ENCODE measurements at regions not wholly inside any gene's neighbourhood (a gene's known extent, or its start where the extent isn't known, plus 50 kb on each side); places are given as distances from the start of the nearest gene placed in this dataset.

- no peaks in the 10 kb centered on the region for H3F3A ChIP-seq (replicated peaks; ENCODE audit: low read depth)
- 0 out of 3 replicates have a peak overlapping the region, but pooled peaks have one; percentile 24 for H3K4me3 Mint-ChIP-seq
- peaks cover 4% of the 10 kb centered on the region; the same call in 1 of the 2 replicates for H3K9me2 ChIP-seq (ENCODE audit: insufficient read depth)
- H3K79me2 ChIP-seq (replicated peaks; ENCODE audit: insufficient read depth), result no peaks in the 10 kb centered on the region
- H3K4me2 ChIP-seq, result no peak overlapping the region
- no peak overlapping the region for H2AFZ ChIP-seq
- TF ChIP-seq EZH2 (IDR thresholded peaks at IDR 0.05; ENCODE audit: low read depth, unreplicated experiment), result no peak
- TF ChIP-seq POLR2AphosphoS5 (IDR thresholded peaks at IDR 0.05; ENCODE audit: low read depth), result no peak
- no peak for TF ChIP-seq ZNF331 (CRISPR knock-in tag; IDR thresholded peaks at IDR 0.05; ENCODE audit: low read depth)
- TF ChIP-seq CREB1 (CRISPR knock-in tag; IDR thresholded peaks at IDR 0.05; ENCODE audit: low read depth), result peak; percentile 68
- no peak for TF ChIP-seq EZH2phosphoT487 (IDR thresholded peaks at IDR 0.05; ENCODE audit: unreplicated experiment)
- no peak for TF ChIP-seq JUNB (IDR thresholded peaks at IDR 0.05; ENCODE audit: unreplicated experiment)
- TF ChIP-seq STAT1 (IDR thresholded peaks at IDR 0.05; ENCODE audit: unreplicated experiment), result no peak
- peak; percentile 80 for TF ChIP-seq NANOG (IDR thresholded peaks at IDR 0.05; ENCODE audit: borderline replicate concordance)
- peak; percentile 37; the same call in 1 of the 2 replicates for TF ChIP-seq ZNF462 (CRISPR knock-in tag; IDR thresholded peaks at IDR 0.05)
- TF ChIP-seq, protein P1, sequence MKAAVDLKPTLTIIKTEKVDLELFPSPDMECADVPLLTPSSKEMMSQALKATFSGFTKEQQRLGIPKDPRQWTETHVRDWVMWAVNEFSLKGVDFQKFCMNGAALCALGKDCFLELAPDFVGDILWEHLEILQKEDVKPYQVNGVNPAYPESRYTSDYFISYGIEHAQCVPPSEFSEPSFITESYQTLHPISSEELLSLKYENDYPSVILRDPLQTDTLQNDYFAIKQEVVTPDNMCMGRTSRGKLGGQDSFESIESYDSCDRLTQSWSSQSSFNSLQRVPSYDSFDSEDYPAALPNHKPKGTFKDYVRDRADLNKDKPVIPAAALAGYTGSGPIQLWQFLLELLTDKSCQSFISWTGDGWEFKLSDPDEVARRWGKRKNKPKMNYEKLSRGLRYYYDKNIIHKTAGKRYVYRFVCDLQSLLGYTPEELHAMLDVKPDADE (IDR thresholded peaks at IDR 0.05), result 0 out of 2 replicates have a peak, but pooled peaks have one; percentile 22
- TF ChIP-seq CTCF (conservative IDR thresholded peaks at IDR 0.05; ENCODE audit: low read depth in 2 of 2), result no peak
- no peak for TF ChIP-seq ZNF114 (CRISPR knock-in tag; IDR thresholded peaks at IDR 0.05)
- TF ChIP-seq REST (IDR thresholded peaks at IDR 0.05; ENCODE audit: unreplicated experiment), result no peak
- ATAC-seq, result peak; percentile 97
- H3K36me3 Mint-ChIP-seq (ENCODE audit: low read depth), result no peaks in the 10 kb centered on the region
- no peaks in the 10 kb centered on the region; the same call in 2 of the 3 replicates for H3K9me3 Mint-ChIP-seq
- peak overlapping the region; percentile 94 for H3K27ac Mint-ChIP-seq
- no peaks in the 10 kb centered on the region for H3K27me3 ChIP-seq (ENCODE audit: insufficient read depth)
- H3K4me1 Mint-ChIP-seq, result peaks cover 65% of the 10 kb centered on the region
- H3K27ac ChIP-seq (ENCODE audit: low read depth), result peak overlapping the region; percentile 91
- H3K27me3 Mint-ChIP-seq (ENCODE audit: insufficient read depth, low read depth, poor library complexity), result no peaks in the 10 kb centered on the region
- DNase-seq (ENCODE audit: low spot score), result peak; percentile 97
- no peak overlapping the region for H3K4me3 ChIP-seq
- peaks cover 47% of the 10 kb centered on the region for H3K4me1 ChIP-seq (ENCODE audit: insufficient read depth)
- no peaks in the 10 kb centered on the region for H4K20me1 ChIP-seq (replicated peaks; ENCODE audit: insufficient read depth)
- H3K36me3 ChIP-seq (ENCODE audit: insufficient read depth), result no peaks in the 10 kb centered on the region
Measured at GRCh38 chr17:71828182-71828596, 292.6 kb upstream of the SOX9 start.

All from GM23338 (cell line).